ENCODE measurements at regions not wholly inside any gene's neighbourhood (a gene's known extent, or its start where the extent isn't known, plus 50 kb on each side); places are given as distances from the start of the nearest gene placed in this dataset.
"Not testable (repeated sequence)": the region's sequence is repeated elsewhere in the genome, so short reads cannot be mapped to it uniquely, and the experiment has no call there.

- Histone ChIP-seq H3K9me3 (replicated peaks; ENCODE audit: control insufficient read depth, low read depth, low read length) (no peaks in the 10 kb centered on the region), H3K4me3 (ENCODE audit: low read length) (no peak overlapping the region), H3K36me3 (ENCODE audit: control insufficient read depth, insufficient read depth, low read length) (no peaks in the 10 kb centered on the region), H3K27me3 (ENCODE audit: control insufficient read depth, insufficient read depth, low read length) (no peaks in the 10 kb centered on the region), H3K4me1 (ENCODE audit: control insufficient read depth, insufficient read depth, low read length) (no peaks in the 10 kb centered on the region), H3K27ac (ENCODE audit: low read length) (no peak overlapping the region)
- no CpG with 5 or more reads among the region's 1 CpG for WGBS (ENCODE audit: insufficient coverage)
- DNase-seq = no peak
These were observed 760.1 kb downstream of the ZNF385D start for GRCh38 chr3:20990896-20991295.

DNA sequence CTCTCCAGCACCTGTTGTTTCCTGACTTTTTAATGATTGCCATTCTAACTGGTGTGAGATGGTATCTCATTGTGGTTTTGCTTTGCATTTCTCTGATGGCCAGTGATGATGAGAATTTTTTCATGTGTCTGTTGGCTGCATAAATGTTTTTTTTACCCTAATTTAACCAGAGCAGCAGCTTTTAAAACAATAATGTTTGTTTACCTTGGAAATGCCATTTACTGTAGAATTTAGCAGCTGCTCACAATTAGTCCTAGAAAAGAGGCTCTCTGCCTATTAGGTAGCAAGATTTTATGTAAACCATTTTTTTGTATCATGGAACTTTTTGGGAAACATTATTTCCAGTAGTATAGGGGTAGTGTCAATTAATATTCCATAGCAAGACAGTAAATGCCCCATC, 761.4 kb downstream of the ZNF385D start:
- not testable (repeated sequence) for H3K36me3 ChIP-seq (ENCODE audit: control insufficient read depth, insufficient read depth, low read length); H3K4me3 ChIP-seq (ENCODE audit: low read length); H3K27me3 ChIP-seq (ENCODE audit: control insufficient read depth, insufficient read depth, low read length); H3K27ac ChIP-seq (ENCODE audit: low read length); H3K4me1 ChIP-seq (ENCODE audit: control insufficient read depth, insufficient read depth, low read length); H3K9me3 ChIP-seq (replicated peaks; ENCODE audit: control insufficient read depth, low read depth, low read length); DNase-seq

DNA sequence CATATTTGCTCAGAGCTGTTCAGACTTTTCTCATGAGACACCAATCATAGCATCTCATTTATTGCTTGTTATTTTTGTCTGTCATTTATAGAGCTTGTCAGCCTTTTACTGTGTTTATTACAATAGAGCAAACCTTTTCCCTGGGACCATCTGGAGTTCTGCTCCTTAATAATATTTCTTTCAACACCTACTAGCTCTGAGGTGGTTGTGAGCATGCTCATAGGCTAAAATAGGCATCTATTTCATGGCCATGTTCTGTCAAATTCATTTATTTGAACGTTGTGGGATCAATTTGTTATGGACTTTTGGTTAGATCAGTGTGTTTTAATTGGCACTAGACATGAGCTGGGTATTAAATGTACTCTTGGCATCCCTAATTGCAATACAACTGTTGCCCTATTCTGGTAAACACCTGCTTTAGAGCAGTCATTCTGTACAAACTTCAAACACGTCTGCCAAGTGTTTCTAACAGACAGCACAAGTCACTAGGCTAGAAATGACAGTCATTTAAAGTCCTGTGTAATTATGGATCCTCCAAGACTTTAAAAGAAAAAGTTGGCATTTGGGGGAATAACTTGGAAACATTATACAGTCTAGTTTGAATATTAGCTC, 766.3 kb downstream of the ZNF385D start:
- H3K27ac ChIP-seq (ENCODE audit: low read length) = no peak overlapping the region
- H3K4me1 ChIP-seq (ENCODE audit: control insufficient read depth, insufficient read depth, low read length) = no peaks in the 10 kb centered on the region
- peak; percentile 80 for DNase-seq

DNA sequence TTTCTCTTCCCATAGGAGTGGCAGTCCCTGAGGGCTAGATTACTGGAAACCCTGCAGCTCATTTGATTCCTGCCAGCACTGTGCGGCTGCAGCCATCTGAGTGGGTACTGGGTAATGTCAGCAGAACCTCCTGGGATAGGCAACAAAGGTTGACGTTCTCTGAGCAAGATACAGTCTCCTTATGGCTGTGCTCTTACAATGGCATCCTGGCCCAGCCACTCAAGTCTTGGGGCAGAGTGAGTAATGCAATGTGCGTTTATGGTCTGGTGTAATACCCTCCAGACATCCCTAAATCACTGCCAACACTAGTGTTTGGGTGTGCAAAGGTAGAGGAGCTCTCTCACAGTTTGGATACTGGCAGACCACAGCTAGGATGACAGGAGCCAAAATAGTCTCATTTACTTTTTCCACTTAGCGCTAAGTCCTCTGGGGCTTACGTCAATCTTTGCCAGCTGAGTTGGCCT, 775.8 kb downstream of the ZNF385D start:
- no peak overlapping the region for H3K27ac ChIP-seq (ENCODE audit: low read length)
- peak; percentile 56 for DNase-seq
- H3K27me3 ChIP-seq (ENCODE audit: control insufficient read depth, insufficient read depth, low read length) = no peaks in the 10 kb centered on the region
- peaks cover 2% of the 10 kb centered on the region for H3K4me1 ChIP-seq (ENCODE audit: control insufficient read depth, insufficient read depth, low read length)
- no peaks in the 10 kb centered on the region for H3K36me3 ChIP-seq (ENCODE audit: control insufficient read depth, insufficient read depth, low read length)
- H3K9me3 ChIP-seq (replicated peaks; ENCODE audit: control insufficient read depth, low read depth, low read length) = no peaks in the 10 kb centered on the region
- WGBS (ENCODE audit: insufficient coverage) = 74% methylated on average over 2 of the region's 5 CpGs
- no peak overlapping the region for H3K4me3 ChIP-seq (ENCODE audit: low read length)

More for the DNA sequence above, 766.3 kb downstream of the ZNF385D start:
- H3K27me3 ChIP-seq (ENCODE audit: control insufficient read depth, insufficient read depth, low read length) = no peaks in the 10 kb centered on the region
- 0% methylated on average over 1 of the region's 2 CpGs for WGBS (ENCODE audit: insufficient coverage)
- H3K36me3 ChIP-seq (ENCODE audit: control insufficient read depth, insufficient read depth, low read length) = no peaks in the 10 kb centered on the region
- H3K9me3 ChIP-seq (replicated peaks; ENCODE audit: control insufficient read depth, low read depth, low read length) = no peaks in the 10 kb centered on the region
- no peak overlapping the region for H3K4me3 ChIP-seq (ENCODE audit: low read length)

GRCh38 chr3:20974396-20974795, 776.6 kb downstream of the ZNF385D start:
- Histone ChIP-seq H3K27me3 (ENCODE audit: control insufficient read depth, insufficient read depth, low read length) (no peaks in the 10 kb centered on the region), H3K9me3 (replicated peaks; ENCODE audit: control insufficient read depth, low read depth, low read length) (no peaks in the 10 kb centered on the region), H3K27ac (ENCODE audit: low read length) (no peak overlapping the region), H3K4me1 (ENCODE audit: control insufficient read depth, insufficient read depth, low read length) (peaks cover 2% of the 10 kb centered on the region), H3K36me3 (ENCODE audit: control insufficient read depth, insufficient read depth, low read length) (no peaks in the 10 kb centered on the region), H3K4me3 (ENCODE audit: low read length) (no peak overlapping the region)
- no peak for DNase-seq
- WGBS (ENCODE audit: insufficient coverage) = 100% methylated on average over 2 of the region's 3 CpGs

DNA sequence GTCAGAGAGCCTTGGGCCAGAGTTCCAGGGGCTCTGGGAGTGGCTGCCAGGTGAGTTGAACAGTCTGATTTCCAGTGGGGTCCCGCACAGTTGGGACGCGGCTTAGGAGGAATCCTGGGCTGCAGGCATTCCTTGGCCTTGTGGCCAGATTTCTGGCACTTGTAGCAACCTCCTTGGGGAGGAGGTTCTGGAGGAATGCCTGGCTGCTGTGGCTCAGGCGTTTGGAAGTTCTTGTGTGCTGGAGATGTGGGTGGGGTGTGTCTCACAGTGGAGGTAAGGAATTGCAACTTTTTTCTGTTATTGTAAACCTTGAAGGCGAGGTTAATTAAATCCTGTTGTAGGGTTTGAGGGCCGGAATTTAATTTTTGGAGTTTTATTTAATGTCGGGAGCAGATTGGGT, 780.2 kb downstream of the ZNF385D start:
- H3K4me3 ChIP-seq (ENCODE audit: low read length); H3K4me1 ChIP-seq (ENCODE audit: control insufficient read depth, insufficient read depth, low read length): not testable (repeated sequence)
- 45% methylated on average over 4 of the region's 7 CpGs for WGBS (ENCODE audit: insufficient coverage)

GRCh38 chr3:20967485-20967884, 781.5 kb upstream of the SGO1 start:
- 93% methylated on average over 2 of the region's 3 CpGs for WGBS (ENCODE audit: insufficient coverage)

More for the DNA sequence above, 780.2 kb downstream of the ZNF385D start:
- DNase-seq; H3K27me3 ChIP-seq (ENCODE audit: control insufficient read depth, insufficient read depth, low read length); H3K27ac ChIP-seq (ENCODE audit: low read length); H3K9me3 ChIP-seq (replicated peaks; ENCODE audit: control insufficient read depth, low read depth, low read length); H3K36me3 ChIP-seq (ENCODE audit: control insufficient read depth, insufficient read depth, low read length): not testable (repeated sequence)

DNA sequence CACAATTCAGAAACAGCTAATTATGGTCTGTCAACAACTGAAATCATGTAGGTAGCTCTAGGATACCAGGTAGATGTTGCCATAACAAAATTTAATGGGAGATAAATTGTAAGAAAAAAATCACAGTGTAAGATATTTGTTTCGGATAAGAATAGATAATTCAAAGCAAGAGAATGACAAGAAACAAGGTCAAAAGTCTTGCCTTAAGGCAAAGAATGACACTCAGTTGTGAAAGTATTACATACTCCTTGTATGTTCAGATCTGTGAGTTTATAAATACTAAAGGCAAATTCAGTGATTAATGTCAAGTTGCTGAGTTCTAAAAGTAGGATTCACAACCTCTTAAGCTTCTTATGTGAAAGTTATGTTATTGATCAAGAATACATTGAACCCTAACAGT, 772.2 kb upstream of the SGO1 start:
- no peak for DNase-seq
- no CpG with 5 or more reads among the region's 1 CpG for WGBS (ENCODE audit: insufficient coverage)
- Histone ChIP-seq H3K9me3 (replicated peaks; ENCODE audit: control insufficient read depth, low read depth, low read length) (no peaks in the 10 kb centered on the region), H3K27me3 (ENCODE audit: control insufficient read depth, insufficient read depth, low read length) (no peaks in the 10 kb centered on the region), H3K27ac (ENCODE audit: low read length) (no peak overlapping the region), H3K4me3 (ENCODE audit: low read length) (no peak overlapping the region), H3K36me3 (ENCODE audit: control insufficient read depth, insufficient read depth, low read length) (no peaks in the 10 kb centered on the region), H3K4me1 (ENCODE audit: control insufficient read depth, insufficient read depth, low read length) (no peaks in the 10 kb centered on the region)

More at GRCh38 chr3:20967485-20967884, 781.5 kb upstream of the SGO1 start:
- not testable (repeated sequence) for H3K27me3 ChIP-seq (ENCODE audit: control insufficient read depth, insufficient read depth, low read length); DNase-seq; H3K9me3 ChIP-seq (replicated peaks; ENCODE audit: control insufficient read depth, low read depth, low read length); H3K4me1 ChIP-seq (ENCODE audit: control insufficient read depth, insufficient read depth, low read length); H3K36me3 ChIP-seq (ENCODE audit: control insufficient read depth, insufficient read depth, low read length); H3K4me3 ChIP-seq (ENCODE audit: low read length); H3K27ac ChIP-seq (ENCODE audit: low read length)

GRCh38 chr3:20945892-20946291, 759.9 kb upstream of the SGO1 start:
- no peak overlapping the region for H3K4me3 ChIP-seq (ENCODE audit: low read length)
- DNase-seq = no peak
- no peak overlapping the region for H3K27ac ChIP-seq (ENCODE audit: low read length)
- no peaks in the 10 kb centered on the region for H3K27me3 ChIP-seq (ENCODE audit: control insufficient read depth, insufficient read depth, low read length)
- no peaks in the 10 kb centered on the region for H3K9me3 ChIP-seq (replicated peaks; ENCODE audit: control insufficient read depth, low read depth, low read length)
- no peaks in the 10 kb centered on the region for H3K4me1 ChIP-seq (ENCODE audit: control insufficient read depth, insufficient read depth, low read length)
- H3K36me3 ChIP-seq (ENCODE audit: control insufficient read depth, insufficient read depth, low read length) = no peaks in the 10 kb centered on the region

DNA sequence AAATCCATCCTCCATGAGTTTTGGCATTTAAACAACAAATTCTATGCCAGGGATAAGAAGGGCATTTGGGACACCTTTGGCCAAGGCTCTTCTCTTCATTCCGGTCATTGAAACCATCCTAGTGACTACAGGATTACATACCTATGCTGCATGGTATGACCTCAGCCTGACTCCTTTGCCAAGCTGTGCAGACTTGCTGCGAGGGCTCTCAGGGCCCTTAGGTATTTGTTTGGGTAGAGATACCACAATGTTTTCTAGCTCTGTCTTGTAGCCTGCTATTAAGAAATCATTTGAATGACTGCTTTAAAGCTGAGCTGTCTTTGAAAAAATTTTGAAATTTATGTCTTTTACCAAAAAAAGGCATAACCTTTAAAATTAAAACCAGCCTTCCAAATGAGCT, 749.8 kb upstream of the SGO1 start:
- Histone ChIP-seq H3K4me1 (ENCODE audit: control insufficient read depth, insufficient read depth, low read length) (no peaks in the 10 kb centered on the region), H3K9me3 (replicated peaks; ENCODE audit: control insufficient read depth, low read depth, low read length) (peaks cover 5% of the 10 kb centered on the region), H3K36me3 (ENCODE audit: control insufficient read depth, insufficient read depth, low read length) (no peaks in the 10 kb centered on the region), H3K27ac (ENCODE audit: low read length) (no peak overlapping the region), H3K4me3 (ENCODE audit: low read length) (no peak overlapping the region), H3K27me3 (ENCODE audit: control insufficient read depth, insufficient read depth, low read length) (no peaks in the 10 kb centered on the region)
- DNase-seq = no peak
- WGBS (ENCODE audit: insufficient coverage) = no CpG with 5 or more reads among the region's 2 CpGs

GRCh38 chr3:20931834-20932233, 745.8 kb upstream of the SGO1 start:
- Histone ChIP-seq H3K9me3 (replicated peaks; ENCODE audit: control insufficient read depth, low read depth, low read length) (peaks cover 5% of the 10 kb centered on the region), H3K27me3 (ENCODE audit: control insufficient read depth, insufficient read depth, low read length) (no peaks in the 10 kb centered on the region), H3K27ac (ENCODE audit: low read length) (no peak overlapping the region), H3K36me3 (ENCODE audit: control insufficient read depth, insufficient read depth, low read length) (no peaks in the 10 kb centered on the region), H3K4me1 (ENCODE audit: control insufficient read depth, insufficient read depth, low read length) (no peaks in the 10 kb centered on the region), H3K4me3 (ENCODE audit: low read length) (no peak overlapping the region)
- DNase-seq = no peak
- WGBS (ENCODE audit: insufficient coverage) = no CpG with 5 or more reads among the region's 1 CpG
